Endothelial cell of umbilical vein (primary cell): ENCODE measurements at regions not wholly inside any gene's neighbourhood (a gene's known extent, or its start where the extent isn't known, plus 50 kb on each side); places are given as distances from the start of the nearest gene placed in this dataset.

Experiments
- CTCF ChIP-seq, 2 donors: IDR thresholded peaks; 1 replicate in 1 of 2; 2 replicates in 1 of 2; pipeline ENCODE4 v1.5.1; 2011; ENCODE audit warnings: low read length in 2 of 2, mild to moderate bottlenecking in 2 of 2, moderate library complexity in 2 of 2, control low read depth in 1 of 2, inconsistent platforms in 1 of 2, low read depth in 1 of 2; ENCODE audit not compliant: insufficient read depth in 1 of 2; ENCODE audit errors: extremely low read depth in 1 of 2
- EZH2 ChIP-seq: IDR thresholded peaks from 2 replicates; pipeline ENCODE4 v1.6.1; 2012; ENCODE audit warnings: borderline replicate concordance, low read depth, mild to moderate bottlenecking, moderate library complexity, low read length, inconsistent platforms; ENCODE audit not compliant: severe bottlenecking

GRCh38 chr5:171678646-171679045 is 107.0 kb upstream of the SMIM23 start:
- TF ChIP-seq EZH2 (no peak), CTCF (IDR thresholded peaks at IDR 0.05; ENCODE audit: extremely low read depth in 1 of 2, insufficient read depth in 1 of 2, low read depth in 1 of 2, low read length in 2 of 2) (no peak)
